Caco-2 (cell line): ENCODE measurements at regions not wholly inside any gene's neighbourhood (a gene's known extent, or its start where the extent isn't known, plus 50 kb on each side); places are given as distances from the start of the nearest gene placed in this dataset.

Experiments
- BruUV-seq: library from RNA; stranded (reverse); fragments of 400-500 nt; replicated peaks from 2 replicates; lab custom pipeline; 2021; lab: Mats Ljungman, UMichigan
- CTCF ChIA-PET: fragments of 300-600 bp; sonication (Branson Sonifier 250); formaldehyde crosslinking; loops from one replicate; lab custom pipeline; 2022; ENCODE audit warnings: antibody characterized with exemption; lab: Charles Lee
- POLR2A ChIA-PET: fragments of 300-600 bp; sonication (Branson Sonifier 250); formaldehyde crosslinking; loops from one replicate; lab custom pipeline; 2022; ENCODE audit warnings: antibody characterized with exemption; lab: Charles Lee
- DNase-seq, 2 experiments: peaks; one replicate each; pipeline versions ENCODE4 v3.0.0 to v3.0.0-alpha.2; 2020 to 2022
- H3K27me3 ChIP-seq: replicated peaks from 2 replicates; pipeline ENCODE4 v1.6.0; 2011; ENCODE audit warnings: low read length; ENCODE audit not compliant: control insufficient read depth, insufficient read depth
- H3K36me3 ChIP-seq: 2 replicates; pipeline ENCODE4 v1.5.1; 2011; ENCODE audit warnings: low read length; ENCODE audit not compliant: control insufficient read depth, insufficient read depth
- H3K4me1 ChIP-seq: fragments of 250-450 bp; sonication (Bioruptor Pico); 2 replicates; pipeline ENCODE4 v1.5.1; 2020; ENCODE audit warnings: mild to moderate bottlenecking
- H3K4me3 ChIP-seq: 2 replicates; pipeline ENCODE4 v1.5.1; 2011; ENCODE audit warnings: low read depth, mild to moderate bottlenecking, control low read depth, low read length
- H3K9me3 ChIP-seq: fragments of 250-450 bp; sonication (Bioruptor Pico); 2 replicates; pipeline ENCODE4 v1.5.1; 2020; ENCODE audit warnings: mild to moderate bottlenecking, moderate library complexity
- H3K27ac Mint-ChIP-seq: one replicate; pipeline ENCODE4 v1.8.0; 2022; ENCODE audit warnings: mixed read lengths; ENCODE audit not compliant: unreplicated experiment
- H3K27me3 Mint-ChIP-seq: one replicate; pipeline ENCODE4 v1.8.0; 2022; ENCODE audit warnings: mixed read lengths; ENCODE audit not compliant: insufficient read depth, unreplicated experiment
- H3K36me3 Mint-ChIP-seq: one replicate; pipeline ENCODE4 v1.8.0; 2022; ENCODE audit warnings: mild to moderate bottlenecking, mixed read lengths; ENCODE audit not compliant: insufficient read depth, unreplicated experiment
- H3K4me1 Mint-ChIP-seq: one replicate; pipeline ENCODE4 v1.8.0; 2022; ENCODE audit warnings: low read depth, mixed read lengths; ENCODE audit not compliant: unreplicated experiment
- H3K4me3 Mint-ChIP-seq: one replicate; pipeline ENCODE4 v1.8.0; 2022; ENCODE audit warnings: mild to moderate bottlenecking, moderate library complexity, mixed read lengths; ENCODE audit not compliant: unreplicated experiment
- H3K9me3 Mint-ChIP-seq: one replicate; pipeline ENCODE4 v1.8.0; 2022; ENCODE audit warnings: mixed read lengths; ENCODE audit not compliant: unreplicated experiment
- intact Hi-C: fragments of 100-400 bp; cut with micrococcal nuclease; formaldehyde crosslinking; loops from one replicate; pipeline ENCODE4 v1.10.0; 2022; ENCODE audit not compliant: unreplicated experiment
- TF ChIP-seq, protein P1 (sequence below), 2 experiments: fragments of 200-600 bp in 1 of 2; IDR thresholded peaks; 1 replicate in 1 of 2; 2 replicates in 1 of 2; pipeline versions ENCODE4 v1.5.1 to v1.8.0; 2011 to 2022; ENCODE audit warnings: antibody characterized with exemption in 1 of 2, control low read depth in 1 of 2, inconsistent platforms in 1 of 2, low read depth in 1 of 2, low read length in 1 of 2, mild to moderate bottlenecking in 1 of 2, moderate library complexity in 1 of 2; ENCODE audit not compliant: insufficient read depth in 1 of 2, severe bottlenecking in 1 of 2, unreplicated experiment in 1 of 2

DNA sequence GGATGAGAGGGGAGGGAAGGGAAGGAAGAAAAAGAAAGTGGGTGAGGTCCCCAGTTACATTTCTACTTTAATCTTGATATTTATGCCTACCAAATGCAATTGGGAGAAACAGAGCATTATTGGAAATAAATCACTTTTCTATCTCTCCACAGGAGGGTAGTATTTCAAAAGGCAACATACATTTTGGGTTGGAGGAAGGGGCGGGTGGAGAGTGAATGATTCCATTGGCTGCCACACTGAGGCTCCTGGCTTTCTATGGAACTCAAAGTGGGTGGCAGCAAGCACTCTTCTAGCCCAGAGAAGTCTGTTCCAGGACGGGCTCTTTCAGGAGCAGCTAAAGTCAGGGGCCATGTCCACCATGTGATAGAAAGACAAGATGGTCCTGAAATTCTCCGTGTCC, 441.3 kb downstream of the DAD1 start:
- Mint-ChIP-seq H3K36me3 (peaks cover 4% of the 10 kb centered on the region), H3K27me3 (peaks cover 3% of the 10 kb centered on the region), H3K4me1 (peaks cover 2% of the 10 kb centered on the region), H3K27ac (no peak overlapping the region), H3K9me3 (peaks cover 3% of the 10 kb centered on the region), H3K4me3 (no peak overlapping the region)
- H3K9me3 ChIP-seq, result peaks cover 10% of the 10 kb centered on the region
- H3K27me3 ChIP-seq, result no peaks in the 10 kb centered on the region
- TF ChIP-seq, protein P1, sequence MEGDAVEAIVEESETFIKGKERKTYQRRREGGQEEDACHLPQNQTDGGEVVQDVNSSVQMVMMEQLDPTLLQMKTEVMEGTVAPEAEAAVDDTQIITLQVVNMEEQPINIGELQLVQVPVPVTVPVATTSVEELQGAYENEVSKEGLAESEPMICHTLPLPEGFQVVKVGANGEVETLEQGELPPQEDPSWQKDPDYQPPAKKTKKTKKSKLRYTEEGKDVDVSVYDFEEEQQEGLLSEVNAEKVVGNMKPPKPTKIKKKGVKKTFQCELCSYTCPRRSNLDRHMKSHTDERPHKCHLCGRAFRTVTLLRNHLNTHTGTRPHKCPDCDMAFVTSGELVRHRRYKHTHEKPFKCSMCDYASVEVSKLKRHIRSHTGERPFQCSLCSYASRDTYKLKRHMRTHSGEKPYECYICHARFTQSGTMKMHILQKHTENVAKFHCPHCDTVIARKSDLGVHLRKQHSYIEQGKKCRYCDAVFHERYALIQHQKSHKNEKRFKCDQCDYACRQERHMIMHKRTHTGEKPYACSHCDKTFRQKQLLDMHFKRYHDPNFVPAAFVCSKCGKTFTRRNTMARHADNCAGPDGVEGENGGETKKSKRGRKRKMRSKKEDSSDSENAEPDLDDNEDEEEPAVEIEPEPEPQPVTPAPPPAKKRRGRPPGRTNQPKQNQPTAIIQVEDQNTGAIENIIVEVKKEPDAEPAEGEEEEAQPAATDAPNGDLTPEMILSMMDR (IDR thresholded peaks at IDR 0.05; ENCODE audit: insufficient read depth in 1 of 2, low read depth in 1 of 2, low read length in 1 of 2, severe bottlenecking in 1 of 2, unreplicated experiment in 1 of 2), result peak in 1 of 2 experiments; percentile 3
- CTCF ChIA-PET, result no interaction called here
- no peak overlapping the region for H3K4me3 ChIP-seq
- intact Hi-C loops, result no loop called here
- BruUV-seq, result no TSS peak
- peaks cover 8% of the 10 kb centered on the region for H3K4me1 ChIP-seq
- POLR2A ChIA-PET, result no interaction called here
- H3K36me3 ChIP-seq, result no peaks in the 10 kb centered on the region
- no peak for DNase-seq

DNA sequence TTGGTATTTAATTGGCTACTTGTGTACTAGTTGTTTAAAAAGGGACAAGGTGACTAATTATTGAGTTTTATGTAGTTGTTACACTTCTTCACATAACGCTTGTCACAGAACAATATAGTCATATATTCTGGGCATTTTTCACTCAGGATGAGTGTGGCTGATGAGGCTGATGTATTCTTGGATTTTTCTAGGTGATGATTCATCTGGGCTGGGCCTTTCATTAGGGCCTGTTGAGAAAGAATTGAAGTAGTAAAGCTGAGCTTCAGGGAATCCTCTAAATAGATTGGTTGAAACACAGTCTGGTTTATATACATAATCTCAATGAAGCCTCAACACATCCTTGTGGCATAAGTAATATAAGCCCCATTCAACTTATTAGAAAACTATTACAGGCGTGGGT, 445.7 kb downstream of the DAD1 start:
- no peaks in the 10 kb centered on the region for H3K4me1 ChIP-seq
- no peaks in the 10 kb centered on the region for H3K36me3 ChIP-seq
- TF ChIP-seq, protein P1 (IDR thresholded peaks at IDR 0.05; ENCODE audit: insufficient read depth in 1 of 2, low read depth in 1 of 2, low read length in 1 of 2, severe bottlenecking in 1 of 2, unreplicated experiment in 1 of 2), result no peak
- Mint-ChIP-seq H3K27ac (no peak overlapping the region), H3K9me3 (no peaks in the 10 kb centered on the region), H3K4me1 (no peaks in the 10 kb centered on the region), H3K4me3 (no peak overlapping the region), H3K27me3 (peaks cover 11% of the 10 kb centered on the region), H3K36me3 (peaks cover 4% of the 10 kb centered on the region)
- H3K27me3 ChIP-seq, result no peaks in the 10 kb centered on the region
- H3K9me3 ChIP-seq, result no peaks in the 10 kb centered on the region
- intact Hi-C loops, result no loop called here
- CTCF ChIA-PET, result no interaction called here
- no TSS peak for BruUV-seq
- DNase-seq, result no peak
- H3K4me3 ChIP-seq, result no peak overlapping the region
- POLR2A ChIA-PET, result no interaction called here

DNA sequence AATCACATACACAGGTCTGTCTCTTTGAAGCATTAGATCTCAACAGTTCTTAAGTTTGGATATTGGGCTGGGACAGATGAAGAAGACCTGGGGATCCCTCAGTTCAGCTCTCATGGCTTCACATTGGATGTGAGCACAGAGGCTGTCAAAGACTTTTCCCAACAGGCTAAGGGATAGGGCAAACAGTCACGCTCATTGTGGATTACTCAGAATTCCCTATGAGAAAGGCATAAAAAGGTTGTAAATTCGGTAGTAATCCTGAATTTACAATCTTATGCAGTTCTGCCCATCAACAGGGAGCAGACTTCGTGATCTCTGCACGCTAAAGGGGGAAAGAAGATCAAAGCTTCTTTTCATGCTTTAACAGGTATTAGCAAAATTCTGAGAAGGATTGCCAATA, 448.4 kb downstream of the DAD1 start:
- Mint-ChIP-seq H3K27me3 (peaks cover 14% of the 10 kb centered on the region), H3K4me3 (no peak overlapping the region), H3K36me3 (no peaks in the 10 kb centered on the region), H3K27ac (no peak overlapping the region), H3K4me1 (no peaks in the 10 kb centered on the region), H3K9me3 (peaks cover 4% of the 10 kb centered on the region)
- BruUV-seq, result no TSS peak
- peaks cover 12% of the 10 kb centered on the region for H3K9me3 ChIP-seq
- TF ChIP-seq, protein P1 (IDR thresholded peaks at IDR 0.05; ENCODE audit: insufficient read depth in 1 of 2, low read depth in 1 of 2, low read length in 1 of 2, severe bottlenecking in 1 of 2, unreplicated experiment in 1 of 2), result no peak
- intact Hi-C loops, result no loop called here
- DNase-seq, result no peak
- no peaks in the 10 kb centered on the region for H3K36me3 ChIP-seq
- no peaks in the 10 kb centered on the region for H3K4me1 ChIP-seq
- no peaks in the 10 kb centered on the region for H3K27me3 ChIP-seq
- no peak overlapping the region for H3K4me3 ChIP-seq
- ChIA-PET POLR2A (no interaction called here), CTCF (no interaction called here)
